H1 (cell line): ENCODE measurements at regions not wholly inside any gene's neighbourhood (a gene's known extent, or its start where the extent isn't known, plus 50 kb on each side); places are given as distances from the start of the nearest gene placed in this dataset.

ENCODE experiments used
- CTCF ChIA-PET: fragments of 300-600 bp; sonication (Branson Sonifier 250); formaldehyde crosslinking; loops from one replicate; lab custom pipeline; 2021; ENCODE audit not compliant: partially characterized antibody; lab: Charles Lee
- POLR2A ChIA-PET: fragments of 300-600 bp; sonication (Branson Sonifier 250); formaldehyde crosslinking; loops from one replicate; lab custom pipeline; 2021; ENCODE audit warnings: inconsistent platforms; ENCODE audit not compliant: partially characterized antibody; lab: Charles Lee
- DNase-seq, 2 experiments: peaks; one replicate each; pipeline versions ENCODE4 v3.0.0 to v3.0.0-alpha.2; 2010 to 2022; ENCODE audit warnings: low spot score in 2 of 2, low read depth in 1 of 2, mixed read lengths in 1 of 2
- FAIRE-seq: peaks from 2 replicates; lab custom pipeline; 2011; peaks lifted over from hg19 to GRCh38; lab: Jason Lieb, UNC
- H2AFZ ChIP-seq: 2 replicates; pipeline ENCODE4 v1.8.1; 2012; ENCODE audit warnings: low read length, inconsistent platforms
- H2AK5ac ChIP-seq: 2 replicates; pipeline ENCODE4 v1.6.1; 2013; ENCODE audit warnings: low read depth, low read length
- H2BK120ac ChIP-seq: replicated peaks from 2 replicates; pipeline ENCODE3; 2013; ENCODE audit warnings: low read depth, low read length, inconsistent platforms
- H2BK12ac ChIP-seq: 2 replicates; pipeline ENCODE4 v1.6.1; 2013; ENCODE audit warnings: low read depth, low read length
- H2BK15ac ChIP-seq: 2 replicates; pipeline ENCODE4 v1.6.1; 2013; ENCODE audit warnings: low read length
- H2BK20ac ChIP-seq: 2 replicates; pipeline ENCODE4 v1.6.1; 2013; ENCODE audit warnings: low read length
- H2BK5ac ChIP-seq: 2 replicates; pipeline ENCODE4 v1.6.1; 2013; ENCODE audit warnings: low read depth, low read length
- H3K14ac ChIP-seq: 2 replicates; pipeline ENCODE4 v1.6.1; 2013; ENCODE audit warnings: inconsistent platforms; ENCODE audit not compliant: insufficient read length
- H3K18ac ChIP-seq: 2 replicates; pipeline ENCODE4 v1.6.1; 2013; ENCODE audit warnings: low read length; ENCODE audit errors: extremely low read depth
- H3K23ac ChIP-seq: 2 replicates; pipeline ENCODE4 v1.6.1; 2013; ENCODE audit warnings: inconsistent platforms; ENCODE audit not compliant: insufficient read length
- H3K23me2 ChIP-seq: 2 replicates; pipeline ENCODE4 v1.6.1; 2013; ENCODE audit warnings: low read depth, low read length
- H3K27ac ChIP-seq: 2 replicates; pipeline ENCODE4 v1.6.1; 2011; ENCODE audit warnings: low read depth, low read length, inconsistent platforms
- H3K27me3 ChIP-seq, 4 experiments: replicated peaks in 1 of 4; 1 replicate in 1 of 4; 2 replicates in 3 of 4; pipeline versions ENCODE4 v1.6.1 to v1.8.1; 2011 to 2013; ENCODE audit warnings: low read length in 3 of 4, mild to moderate bottlenecking in 3 of 4, inconsistent platforms in 2 of 4, mixed read lengths in 2 of 4, moderate library complexity in 1 of 4; ENCODE audit not compliant: control insufficient read depth in 3 of 4, insufficient read depth in 3 of 4; ENCODE audit errors: extremely low read depth in 1 of 4
- H3K36me3 ChIP-seq, 4 experiments: 2 replicates each; pipeline versions ENCODE4 v1.6.1 to v1.8.1; 2011 to 2013; ENCODE audit warnings: mild to moderate bottlenecking in 4 of 4, low read length in 3 of 4, moderate library complexity in 2 of 4, control low read depth in 1 of 4, inconsistent platforms in 1 of 4; ENCODE audit not compliant: insufficient read depth in 4 of 4, control insufficient read depth in 2 of 4
- H3K4ac ChIP-seq: replicated peaks from 2 replicates; pipeline ENCODE3; 2013; ENCODE audit warnings: low read length, low read depth, mixed read lengths, inconsistent platforms; ENCODE audit not compliant: insufficient read length
- H3K4me1 ChIP-seq, 4 experiments: replicated peaks in 1 of 4; 1 replicate in 1 of 4; 2 replicates in 3 of 4; pipeline versions ENCODE4 v1.6.1 to v1.8.1; 2011 to 2013; ENCODE audit warnings: low read length in 3 of 4, inconsistent platforms in 2 of 4, mixed read lengths in 1 of 4; ENCODE audit not compliant: insufficient read depth in 4 of 4, control insufficient read depth in 3 of 4
- H3K4me2 ChIP-seq, 2 experiments: 2 replicates each; pipeline versions ENCODE4 v1.6.1 to v1.8.1; 2011 to 2013; ENCODE audit warnings: low read depth in 2 of 2, low read length in 2 of 2, control low read depth in 1 of 2, inconsistent platforms in 1 of 2, mild to moderate bottlenecking in 1 of 2; ENCODE audit not compliant: insufficient read depth in 1 of 2
- H3K4me3 ChIP-seq, 4 experiments: fragments of 200-600, 300-600 bp in 1 of 4; sonication (generic), shearing (Covaris generic), sonication (Bioruptor Twin) in 1 of 4; 2 replicates each; pipeline versions ENCODE4 v1.5.1 to v1.8.1; 2011 to 2016; ENCODE audit warnings: low read length in 4 of 4, low read depth in 3 of 4, control low read depth in 2 of 4, inconsistent platforms in 2 of 4, mild to moderate bottlenecking in 2 of 4, mixed read lengths in 1 of 4, moderate library complexity in 1 of 4; ENCODE audit not compliant: insufficient read depth in 2 of 4; ENCODE audit errors: extremely low read depth in 1 of 4
- H3K56ac ChIP-seq: replicated peaks from 2 replicates; pipeline ENCODE3; 2013; ENCODE audit warnings: low read depth, mild to moderate bottlenecking, mixed read lengths, low read length, inconsistent platforms; ENCODE audit not compliant: insufficient read length
- H3K79me1 ChIP-seq: 2 replicates; pipeline ENCODE4 v1.6.1; 2013; ENCODE audit warnings: low read depth, low read length, control low read depth
- H3K79me2 ChIP-seq, 2 experiments: 2 replicates each; pipeline versions ENCODE4 v1.6.1 to v1.8.1; 2012 to 2013; ENCODE audit warnings: low read length in 2 of 2, mild to moderate bottlenecking in 2 of 2, inconsistent platforms in 1 of 2; ENCODE audit not compliant: insufficient read depth in 2 of 2, control insufficient read depth in 1 of 2
- H3K9ac ChIP-seq, 4 experiments: replicated peaks in 1 of 4; 1 replicate in 1 of 4; 2 replicates in 3 of 4; pipeline versions ENCODE4 v1.6.1 to v1.8.1; 2011 to 2013; ENCODE audit warnings: low read depth in 3 of 4, low read length in 3 of 4, control low read depth in 2 of 4, mild to moderate bottlenecking in 2 of 4, moderate library complexity in 2 of 4, inconsistent platforms in 1 of 4; ENCODE audit errors: extremely low read depth in 1 of 4
- H3K9me3 ChIP-seq, 2 experiments: 2 replicates each; pipeline versions ENCODE4 v1.6.1 to v1.8.1; 2012 to 2013; ENCODE audit warnings: mild to moderate bottlenecking in 2 of 2, moderate library complexity in 2 of 2, control low read depth in 1 of 2, inconsistent platforms in 1 of 2, low read depth in 1 of 2, low read length in 1 of 2, mixed read lengths in 1 of 2; ENCODE audit not compliant: insufficient read depth in 2 of 2
- H4K20me1 ChIP-seq, 2 experiments: replicated peaks in 1 of 2; 2 replicates each; pipeline versions ENCODE3 to v1.8.1; 2011 to 2013; ENCODE audit warnings: inconsistent platforms in 2 of 2, low read length in 2 of 2, mild to moderate bottlenecking in 1 of 2; ENCODE audit not compliant: insufficient read depth in 2 of 2, control insufficient read depth in 1 of 2
- H4K5ac ChIP-seq: 2 replicates; pipeline ENCODE4 v1.6.1; 2013; ENCODE audit warnings: low read length, low read depth, mixed read lengths, inconsistent platforms; ENCODE audit not compliant: insufficient read length
- H4K8ac ChIP-seq: 2 replicates; pipeline ENCODE4 v1.8.0; 2013; ENCODE audit warnings: mild to moderate bottlenecking, moderate library complexity, low read length, inconsistent platforms; ENCODE audit not compliant: insufficient read depth; ENCODE audit errors: extremely low read depth
- H4K91ac ChIP-seq: replicated peaks from 2 replicates; pipeline ENCODE3; 2013; ENCODE audit warnings: low read length, mixed read lengths, inconsistent platforms; ENCODE audit not compliant: insufficient read length
- CEBPB ChIP-seq: IDR thresholded peaks from 2 replicates; pipeline ENCODE4 v1.6.1; 2012; ENCODE audit warnings: low read depth, low read length
- FOSL1 ChIP-seq: IDR thresholded peaks from 2 replicates; pipeline ENCODE4 v1.6.1; 2011; ENCODE audit warnings: mild to moderate bottlenecking, low read depth, low read length, moderate library complexity; ENCODE audit not compliant: insufficient read depth
- WGBS, 2 experiments: shearing (Covaris generic) in 1 of 2; methylation state at CpG; one replicate each; pipeline versions ENCODE4 v1.1.6 to v1.1.7; 2013 to 2015; ENCODE audit warnings: low lambda C conversion rate in 2 of 2, mixed read lengths in 2 of 2, inconsistent platforms in 1 of 2, low coverage in 1 of 2, missing lambda C conversion rate in 1 of 2; ENCODE audit not compliant: insufficient replicate concordance in 2 of 2, insufficient coverage in 1 of 2, insufficient read length in 1 of 2; ENCODE audit errors: extremely low coverage in 1 of 2, missing lambda C conversion rate in 1 of 2; 5-methylcytosine and 5-hydroxymethylcytosine counted together

- no peak overlapping the region for H3K4ac ChIP-seq
- H3K18ac ChIP-seq = no peak overlapping the region
- H3K4me1 ChIP-seq = no peaks in the 10 kb centered on the region
- no peak overlapping the region for H4K8ac ChIP-seq
- no peaks in the 10 kb centered on the region for H3K23me2 ChIP-seq
- H2BK15ac ChIP-seq = no peak overlapping the region
- no peak overlapping the region for H4K5ac ChIP-seq
- no peaks in the 10 kb centered on the region for H3K9me3 ChIP-seq
- no peak overlapping the region for H2AFZ ChIP-seq
- FAIRE-seq (no peak), DNase-seq (no peak)
- H2BK5ac ChIP-seq = no peak overlapping the region
- CTCF ChIA-PET = no interaction called here
- H3K4me2 ChIP-seq = no peak overlapping the region
- H3K36me3 ChIP-seq = no peaks in the 10 kb centered on the region
- no peak overlapping the region for H3K14ac ChIP-seq
- no peak overlapping the region for H3K23ac ChIP-seq
- H3K9ac ChIP-seq = no peak overlapping the region
- H3K27ac ChIP-seq = no peak overlapping the region
- H3K79me2 ChIP-seq = no peaks in the 10 kb centered on the region
- TF ChIP-seq FOSL1 (no peak), CEBPB (no peak)
- TF ChIP-seq, all 59 proteins: peak for 0
- no peak overlapping the region for H3K4me3 ChIP-seq
- no peak overlapping the region for H4K91ac ChIP-seq
- no peak overlapping the region for H2AK5ac ChIP-seq
- H2BK12ac ChIP-seq = no peak overlapping the region
- H3K79me1 ChIP-seq = no peaks in the 10 kb centered on the region
- POLR2A ChIA-PET = no interaction called here
- no peaks in the 10 kb centered on the region for H4K20me1 ChIP-seq
- WGBS, 2 experiments = 75% methylated on average over 2 of the region's 2 CpGs; no CpG with 5 or more reads in 1 of the 2 experiments
- no peak overlapping the region for H2BK120ac ChIP-seq
- H2BK20ac ChIP-seq = no peak overlapping the region
- no peak overlapping the region for H3K56ac ChIP-seq
- H3K27me3 ChIP-seq = no peaks in the 10 kb centered on the region
Measured at GRCh38 chr5:125610892-125611291, 812.3 kb upstream of the GRAMD2B start.
